GDM1 (cell line): ENCODE measurements at regions not wholly inside any gene's neighbourhood (a gene's known extent, or its start where the extent isn't known, plus 50 kb on each side); places are given as distances from the start of the nearest gene placed in this dataset.

Experiments
- DNase-seq: peaks from one replicate; lab custom pipeline; 2025; lab: John Stamatoyannopoulos, UW

GRCh38 chr5:171509467-171509866 lies 90.0 kb downstream of the FGF18 start:
- DNase-seq: no peak

GRCh38 chr5:171512397-171512796 lies 93.0 kb downstream of the FGF18 start:
- no peak for DNase-seq

- no peak for DNase-seq
Observed at GRCh38 chr5:171513591-171513990, 94.1 kb downstream of the FGF18 start.

GRCh38 chr5:171518916-171519315 lies 99.5 kb downstream of the FGF18 start:
- no peak for DNase-seq

- DNase-seq: no peak
Observed at GRCh38 chr5:171520300-171521174, 101.1 kb downstream of the FGF18 start.

GRCh38 chr5:171521219-171521633 lies 101.8 kb downstream of the FGF18 start:
- DNase-seq: no peak

- no peak for DNase-seq
Observed at GRCh38 chr5:171521679-171522078, 102.2 kb downstream of the FGF18 start.

GRCh38 chr5:171523781-171524180 lies 104.3 kb downstream of the FGF18 start:
- no peak for DNase-seq

GRCh38 chr5:171524466-171524865 lies 105.0 kb downstream of the FGF18 start:
- no peak for DNase-seq

GRCh38 chr5:171525085-171525484 lies 105.6 kb downstream of the FGF18 start:
- no peak for DNase-seq

- no peak for DNase-seq
Observed at GRCh38 chr5:171528036-171528435, 108.6 kb downstream of the FGF18 start.

GRCh38 chr5:171528865-171529614 lies 109.6 kb downstream of the FGF18 start:
- DNase-seq: no peak

- no peak for DNase-seq
Observed at GRCh38 chr5:171531638-171532037, 112.2 kb downstream of the FGF18 start.

GRCh38 chr5:171533153-171533552 lies 113.7 kb downstream of the FGF18 start:
- no peak for DNase-seq

GRCh38 chr5:171534043-171534895 lies 114.8 kb downstream of the FGF18 start:
- DNase-seq: no peak

- no peak for DNase-seq
Observed at GRCh38 chr5:171535162-171535561, 115.7 kb downstream of the FGF18 start.

GRCh38 chr5:171537070-171537849 lies 117.8 kb downstream of the FGF18 start:
- no peak for DNase-seq

GRCh38 chr5:171537923-171538537 lies 118.6 kb downstream of the FGF18 start:
- DNase-seq: no peak

- no peak for DNase-seq
Observed at GRCh38 chr5:171538681-171539080, 119.2 kb downstream of the FGF18 start.

GRCh38 chr5:171540865-171541264 lies 121.4 kb downstream of the FGF18 start:
- no peak for DNase-seq

GRCh38 chr5:171541341-171541776 lies 121.9 kb downstream of the FGF18 start:
- DNase-seq: no peak
